IgD-negative memory B cell (primary cell): ENCODE measurements at regions not wholly inside any gene's neighbourhood (a gene's known extent, or its start where the extent isn't known, plus 50 kb on each side); places are given as distances from the start of the nearest gene placed in this dataset.

Experiments
- H3K27ac Mint-ChIP-seq, 3 donors: one replicate each; pipeline ENCODE4 v1.8.0; 2020 to 2022; ENCODE audit warnings: mild to moderate bottlenecking in 3 of 3, mixed read lengths in 3 of 3, moderate library complexity in 1 of 3
- H3K27me3 Mint-ChIP-seq: one replicate; pipeline ENCODE4 v1.8.0; 2021; ENCODE audit warnings: mixed read lengths
- H3K36me3 Mint-ChIP-seq: one replicate; pipeline ENCODE4 v1.8.0; 2020; ENCODE audit warnings: mild to moderate bottlenecking, mixed read lengths
- H3K4me1 Mint-ChIP-seq, 3 donors: one replicate each; pipeline ENCODE4 v1.8.0; 2020 to 2022; ENCODE audit warnings: mixed read lengths in 3 of 3, mild to moderate bottlenecking in 1 of 3
- H3K4me3 Mint-ChIP-seq, 4 donors: one replicate each; pipeline ENCODE4 v1.8.0; 2020 to 2022; ENCODE audit warnings: mild to moderate bottlenecking in 4 of 4, mixed read lengths in 4 of 4, moderate library complexity in 3 of 4
- H3K9me3 Mint-ChIP-seq, 3 donors: one replicate each; pipeline ENCODE4 v1.8.0; 2020 to 2021; ENCODE audit warnings: mixed read lengths in 3 of 3, mild to moderate bottlenecking in 1 of 3

- Mint-ChIP-seq H3K4me3 (no peak overlapping the region), H3K36me3 (peaks cover 2% of the 10 kb centered on the region), H3K27me3 (peaks cover 2% of the 10 kb centered on the region), H3K4me1 (no peaks in the 10 kb centered on the region), H3K9me3 (peaks cover 0 to 12% (median 8%) of the 10 kb centered on the region in 3 donors), H3K27ac (no peak overlapping the region)
These were observed 105.9 kb upstream of the ARHGAP20 start for GRCh38 chr11:110818032-110818687.

GRCh38 chr11:110812086-110812733 is 100.0 kb upstream of the ARHGAP20 start:
- peaks cover 8 to 14% (median 13%) of the 10 kb centered on the region in 3 donors for H3K4me1 Mint-ChIP-seq
- no peaks in the 10 kb centered on the region for H3K27me3 Mint-ChIP-seq
- H3K27ac Mint-ChIP-seq, result peak overlapping the region in 1 of 3 donors; percentile 24
- peaks cover 3 to 12% (median 5%) of the 10 kb centered on the region in 3 donors for H3K9me3 Mint-ChIP-seq
- H3K4me3 Mint-ChIP-seq, result peak overlapping the region in 2 of 4 donors; percentile 42 to 67
- no peaks in the 10 kb centered on the region for H3K36me3 Mint-ChIP-seq

DNA sequence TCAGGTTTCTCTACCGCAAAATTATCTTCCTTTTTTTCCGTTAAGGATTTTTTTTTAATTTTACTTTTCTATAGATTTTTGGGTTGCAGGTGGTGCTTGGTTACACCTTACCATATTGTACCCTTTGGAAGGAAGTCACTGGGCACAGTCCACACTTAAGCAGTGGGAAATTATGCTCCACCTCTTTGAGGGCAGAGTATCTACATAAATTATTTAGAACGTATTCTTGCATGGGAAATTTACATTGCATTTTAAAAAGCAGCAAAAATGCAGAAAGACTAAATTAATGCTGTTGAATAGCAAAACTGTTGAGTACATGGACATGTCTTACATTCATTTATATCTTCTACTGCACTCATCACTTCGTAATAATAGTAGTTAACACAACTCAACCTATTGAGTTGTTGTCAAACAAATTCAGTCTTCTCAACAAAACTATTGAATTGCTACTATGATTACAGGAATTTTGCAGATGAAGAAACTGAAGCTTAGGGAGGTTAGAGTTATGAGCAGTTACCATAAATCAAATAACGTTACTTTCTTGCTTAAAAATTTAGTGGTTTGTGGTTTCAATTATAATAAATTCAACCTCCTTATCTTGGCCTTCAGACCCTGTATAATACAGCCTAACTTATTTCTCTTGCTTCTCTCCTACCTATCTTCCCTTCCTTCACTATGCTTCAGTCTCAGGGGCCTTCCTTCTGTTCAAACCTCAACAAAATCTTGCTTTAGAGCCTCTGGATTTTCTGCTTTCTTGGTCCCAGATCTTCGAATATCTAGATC is 97.4 kb upstream of the ARHGAP20 start:
- Mint-ChIP-seq H3K36me3 (peaks cover 6% of the 10 kb centered on the region), H3K4me3 (no peak overlapping the region), H3K9me3 (peaks cover 0 to 3% (median 0%) of the 10 kb centered on the region in 3 donors), H3K4me1 (peaks cover 8 to 14% (median 13%) of the 10 kb centered on the region in 3 donors), H3K27ac (no peak overlapping the region), H3K27me3 (no peaks in the 10 kb centered on the region)

GRCh38 chr11:110808248-110808647 is 96.0 kb upstream of the ARHGAP20 start:
- H3K9me3 Mint-ChIP-seq, result peaks cover 0 to 3% (median 0%) of the 10 kb centered on the region in 3 donors
- H3K27me3 Mint-ChIP-seq, result no peaks in the 10 kb centered on the region
- H3K36me3 Mint-ChIP-seq, result peaks cover 6% of the 10 kb centered on the region
- no peak overlapping the region for H3K4me3 Mint-ChIP-seq
- H3K4me1 Mint-ChIP-seq, result peaks cover 8 to 14% (median 13%) of the 10 kb centered on the region in 3 donors
- H3K27ac Mint-ChIP-seq, result no peak overlapping the region

DNA sequence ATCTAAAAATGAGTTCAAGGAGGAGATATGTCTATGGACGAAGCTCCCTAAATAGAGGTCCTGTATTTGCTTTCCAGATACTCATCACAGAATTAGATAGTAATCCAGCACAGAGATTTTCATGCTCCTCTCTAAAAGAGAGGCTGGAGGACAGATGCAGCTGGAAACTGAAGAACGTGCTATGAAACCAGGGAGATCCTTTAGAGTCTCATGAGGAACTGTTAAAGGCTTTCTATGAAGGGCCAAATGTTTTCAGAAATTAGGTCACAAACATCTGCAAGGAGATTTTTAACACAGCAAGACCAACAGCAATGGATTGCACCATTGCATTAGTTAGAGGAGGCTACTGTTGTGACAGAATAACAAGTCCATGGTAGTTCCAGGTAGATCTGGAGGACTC is 95.6 kb upstream of the ARHGAP20 start:
- Mint-ChIP-seq H3K27ac (no peak overlapping the region), H3K27me3 (no peaks in the 10 kb centered on the region), H3K9me3 (peaks cover 0 to 3% (median 0%) of the 10 kb centered on the region in 3 donors), H3K4me3 (no peak overlapping the region), H3K36me3 (peaks cover 6% of the 10 kb centered on the region), H3K4me1 (peaks cover 7 to 14% (median 13%) of the 10 kb centered on the region in 3 donors)

GRCh38 chr11:110805756-110806155 is 93.5 kb upstream of the ARHGAP20 start:
- H3K9me3 Mint-ChIP-seq, result peaks cover 0 to 3% (median 0%) of the 10 kb centered on the region in 3 donors
- no peak overlapping the region for H3K4me3 Mint-ChIP-seq
- no peaks in the 10 kb centered on the region for H3K27me3 Mint-ChIP-seq
- H3K36me3 Mint-ChIP-seq, result peaks cover 6% of the 10 kb centered on the region
- no peak overlapping the region for H3K27ac Mint-ChIP-seq
- peaks cover 0 to 1% (median 0%) of the 10 kb centered on the region in 3 donors for H3K4me1 Mint-ChIP-seq

DNA sequence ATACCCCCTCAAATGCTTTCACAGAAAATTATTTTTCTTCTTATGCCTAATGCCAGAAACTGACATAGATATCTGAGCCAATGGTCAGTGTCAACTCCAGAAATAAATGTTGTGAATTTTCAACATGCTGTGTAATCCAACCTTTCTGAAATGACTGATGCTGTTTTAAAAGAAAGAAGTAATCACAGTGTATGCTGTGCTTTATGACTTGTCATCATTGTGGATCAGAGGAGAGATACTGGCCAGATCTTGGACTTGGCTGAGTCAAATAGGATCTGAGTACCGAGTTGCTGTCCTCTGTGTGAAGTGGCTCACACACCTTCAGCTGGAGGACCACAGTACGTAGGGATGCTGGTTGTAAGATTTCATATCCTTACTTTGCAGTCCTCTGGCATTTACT is 89.9 kb upstream of the ARHGAP20 start:
- Mint-ChIP-seq H3K27ac (no peak overlapping the region), H3K27me3 (no peaks in the 10 kb centered on the region), H3K4me1 (peaks cover 10 to 12% (median 11%) of the 10 kb centered on the region in 3 donors), H3K36me3 (peaks cover 6% of the 10 kb centered on the region), H3K9me3 (no peaks in the 10 kb centered on the region), H3K4me3 (no peak overlapping the region)

- H3K27me3 Mint-ChIP-seq, result no peaks in the 10 kb centered on the region
- peak overlapping the region in 1 of 3 donors; percentile 86 for H3K27ac Mint-ChIP-seq
- peaks cover 4% of the 10 kb centered on the region for H3K36me3 Mint-ChIP-seq
- H3K4me1 Mint-ChIP-seq, result peaks cover 10 to 13% (median 11%) of the 10 kb centered on the region in 3 donors
- no peaks in the 10 kb centered on the region for H3K9me3 Mint-ChIP-seq
- no peak overlapping the region for H3K4me3 Mint-ChIP-seq
These were observed 89.1 kb upstream of the ARHGAP20 start for GRCh38 chr11:110801328-110801727.

GRCh38 chr11:110798201-110798900 is 86.1 kb upstream of the ARHGAP20 start:
- no peaks in the 10 kb centered on the region for H3K9me3 Mint-ChIP-seq
- peak overlapping the region in 1 of 4 donors; percentile 23 for H3K4me3 Mint-ChIP-seq
- H3K36me3 Mint-ChIP-seq, result no peaks in the 10 kb centered on the region
- H3K4me1 Mint-ChIP-seq, result peaks cover 10 to 13% (median 11%) of the 10 kb centered on the region in 3 donors
- no peaks in the 10 kb centered on the region for H3K27me3 Mint-ChIP-seq
- H3K27ac Mint-ChIP-seq, result peak overlapping the region in 1 of 3 donors; percentile 60

DNA sequence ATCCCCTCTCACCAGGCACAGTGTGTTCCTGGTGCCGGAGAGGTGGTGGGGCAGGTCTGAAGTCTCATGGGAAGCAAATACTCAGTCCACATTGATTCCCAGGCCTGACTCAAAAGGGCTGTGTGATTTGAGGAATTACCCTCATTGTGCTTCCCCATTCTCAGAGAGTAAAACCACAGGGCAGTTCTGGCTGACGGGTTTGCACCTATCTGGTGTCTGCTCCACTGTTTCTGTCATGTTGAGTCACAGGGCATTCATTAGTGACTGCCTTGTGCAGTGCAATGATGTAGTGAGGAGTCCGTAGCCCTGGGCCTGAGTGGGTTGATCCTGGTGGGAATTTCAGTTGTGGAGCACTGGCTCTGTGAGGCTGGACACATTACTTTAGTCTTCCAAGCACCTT is 85.2 kb upstream of the ARHGAP20 start:
- Mint-ChIP-seq H3K4me3 (no peak overlapping the region), H3K36me3 (no peaks in the 10 kb centered on the region), H3K27me3 (peaks cover 3% of the 10 kb centered on the region), H3K27ac (no peak overlapping the region), H3K4me1 (peaks cover 10 to 13% (median 11%) of the 10 kb centered on the region in 3 donors), H3K9me3 (no peaks in the 10 kb centered on the region)

DNA sequence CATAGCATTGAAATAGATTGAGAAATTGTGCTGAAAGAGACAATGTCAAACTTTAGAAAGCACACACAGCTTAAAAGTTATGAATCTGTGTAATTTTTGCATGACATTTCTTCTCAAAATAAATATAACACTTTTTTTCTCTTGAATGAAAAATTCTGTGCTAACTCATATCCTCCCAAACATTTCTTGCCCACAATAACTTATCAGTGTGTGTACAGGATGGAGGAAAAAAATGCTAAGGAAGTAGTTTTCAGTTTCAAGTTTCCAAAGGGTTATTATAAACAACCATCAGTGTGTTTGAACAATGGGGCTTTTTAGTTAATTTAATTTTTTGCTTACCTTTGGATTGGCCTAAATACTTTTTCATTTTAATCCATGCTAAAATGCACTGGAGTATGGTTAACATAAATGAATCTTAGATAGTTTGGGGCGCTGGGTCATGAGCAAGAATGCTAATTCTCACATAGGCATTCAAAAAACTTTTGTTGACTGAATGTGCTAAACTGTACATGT is 82.9 kb upstream of the ARHGAP20 start:
- Mint-ChIP-seq H3K4me1 (peaks cover 10 to 13% (median 11%) of the 10 kb centered on the region in 3 donors), H3K9me3 (no peaks in the 10 kb centered on the region), H3K27ac (no peak overlapping the region), H3K4me3 (no peak overlapping the region), H3K27me3 (peaks cover 3% of the 10 kb centered on the region), H3K36me3 (no peaks in the 10 kb centered on the region)

- Mint-ChIP-seq H3K36me3 (no peaks in the 10 kb centered on the region), H3K9me3 (no peaks in the 10 kb centered on the region), H3K4me3 (no peak overlapping the region), H3K27me3 (peaks cover 3% of the 10 kb centered on the region), H3K27ac (peak overlapping the region in 1 of 3 donors; percentile 58), H3K4me1 (peaks cover 9 to 11% (median 10%) of the 10 kb centered on the region in 3 donors)
These were observed 81.3 kb upstream of the ARHGAP20 start for GRCh38 chr11:110793556-110793955.

GRCh38 chr11:110791621-110792020 is 79.4 kb upstream of the ARHGAP20 start:
- Mint-ChIP-seq H3K4me1 (no peaks in the 10 kb centered on the region), H3K27ac (no peak overlapping the region), H3K9me3 (no peaks in the 10 kb centered on the region), H3K4me3 (no peak overlapping the region), H3K36me3 (no peaks in the 10 kb centered on the region), H3K27me3 (peaks cover 3% of the 10 kb centered on the region)

DNA sequence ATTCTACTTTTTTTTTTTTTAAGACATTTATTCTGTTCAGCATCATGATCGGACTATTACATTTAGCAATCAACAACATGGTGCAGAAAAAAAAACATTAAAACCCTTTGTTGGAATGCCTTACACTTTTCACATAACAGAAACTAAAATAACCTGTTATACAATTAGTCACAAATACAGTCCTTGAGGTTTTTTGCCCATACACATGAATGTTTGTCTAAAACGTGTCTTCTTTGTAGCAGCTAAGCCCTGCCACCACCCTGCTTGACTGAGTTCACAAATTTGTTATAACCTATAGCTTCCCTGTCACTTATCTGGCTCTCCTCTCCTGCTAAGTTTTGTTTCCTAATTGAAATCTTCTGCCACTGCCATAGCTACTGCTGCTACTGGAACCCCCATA is 75.4 kb upstream of the ARHGAP20 start:
- Mint-ChIP-seq H3K9me3 (peaks cover 0 to 4% (median 0%) of the 10 kb centered on the region in 3 donors), H3K4me1 (no peaks in the 10 kb centered on the region), H3K36me3 (no peaks in the 10 kb centered on the region), H3K27me3 (no peaks in the 10 kb centered on the region), H3K27ac (no peak overlapping the region), H3K4me3 (no peak overlapping the region)
